HepG2 (cell line): ENCODE measurements at regions not wholly inside any gene's neighbourhood (a gene's known extent, or its start where the extent isn't known, plus 50 kb on each side); places are given as distances from the start of the nearest gene placed in this dataset.

Source experiments
- ATAC-seq: fragments of 200-7000 bp; cut with Tn5 transposase; 3 replicates; pipeline ENCODE4 v1.9.1; 2020; ENCODE audit warnings: mild to moderate bottlenecking, moderate library complexity
- BruUV-seq: library from RNA; stranded (reverse); fragments of 400-500 nt; replicated peaks from 2 replicates; lab custom pipeline; 2021; lab: Mats Ljungman, UMichigan
- CTCF ChIA-PET: fragments of 300-600 bp; formaldehyde crosslinking; extraction: SDS; loops from one replicate; lab custom pipeline; 2021; ENCODE audit warnings: low total read pairs, inconsistent platforms, low intra/inter-chr PET ratio; lab: Yijun Ruan, JAX
- POLR2A ChIA-PET: fragments of 350-600 bp; sonication (Branson Sonifier 250); formaldehyde crosslinking; loops from one replicate; lab custom pipeline; 2020; ENCODE audit warnings: antibody characterized with exemption, inconsistent platforms; lab: Yijun Ruan, JAX
- DNase-seq: peaks from one replicate; pipeline ENCODE4 v3.0.0-alpha.2; 2015; ENCODE audit warnings: low spot score
- FAIRE-seq: peaks from 3 replicates; lab custom pipeline; 2011; peaks lifted over from hg19 to GRCh38; lab: Jason Lieb, UNC
- H2AFZ ChIP-seq: one replicate; pipeline ENCODE4 v1.6.1; 2011; ENCODE audit warnings: low read length, inconsistent platforms
- H3K27ac ChIP-seq: fragments of 300-600 bp; 3 replicates; pipeline ENCODE4 v1.8.0; 2011; ENCODE audit warnings: mixed run types, mild to moderate bottlenecking, mixed read lengths, low read length, inconsistent platforms; ENCODE audit not compliant: insufficient read depth; ENCODE audit errors: extremely low read length
- H3K27me3 ChIP-seq, 2 experiments: fragments of 200-600 bp in 1 of 2; 2 replicates in 1 of 2; 3 replicates in 1 of 2; pipeline versions ENCODE4 v1.6.0 to v1.8.0; 2011; ENCODE audit warnings: low read length in 2 of 2, mild to moderate bottlenecking in 2 of 2, moderate library complexity in 2 of 2, inconsistent platforms in 1 of 2; ENCODE audit not compliant: insufficient read depth in 2 of 2, control insufficient read depth in 1 of 2
- H3K36me3 ChIP-seq, 2 experiments: fragments of 200-600 bp in 1 of 2; replicated peaks in 1 of 2; 2 replicates in 1 of 2; 3 replicates in 1 of 2; pipeline versions ENCODE4 v1.5.1 to v1.8.0; 2011; ENCODE audit warnings: low read length in 2 of 2, inconsistent platforms in 1 of 2; ENCODE audit not compliant: insufficient read depth in 2 of 2, control insufficient read depth in 1 of 2
- H3K4me1 ChIP-seq: 2 replicates; pipeline ENCODE4 v1.5.1; 2012; ENCODE audit warnings: low read length, inconsistent platforms; ENCODE audit not compliant: insufficient read depth
- H3K4me2 ChIP-seq: 2 replicates; pipeline ENCODE4 v1.6.0; 2011; ENCODE audit warnings: low read depth, low read length, inconsistent platforms
- H3K4me3 ChIP-seq, 3 experiments: fragments of 200-600 bp in 1 of 3; sonication (generic), shearing (Covaris generic) in 1 of 3; replicated peaks in 1 of 3; 2 replicates each; pipeline ENCODE4 v1.5.1; 2011 to 2016; ENCODE audit warnings: low read length in 3 of 3, inconsistent platforms in 2 of 3, low read depth in 2 of 3, mild to moderate bottlenecking in 2 of 3, control low read depth in 1 of 3, mixed read lengths in 1 of 3; ENCODE audit not compliant: insufficient read depth in 1 of 3
- H3K79me2 ChIP-seq: one replicate; pipeline ENCODE4 v1.6.1; 2011; ENCODE audit warnings: low read length, inconsistent platforms; ENCODE audit not compliant: insufficient read depth
- H3K9ac ChIP-seq: 2 replicates; pipeline ENCODE4 v1.6.0; 2011; ENCODE audit warnings: mild to moderate bottlenecking, low read depth, low read length, inconsistent platforms; ENCODE audit not compliant: insufficient read depth
- H3K9me3 ChIP-seq: 2 replicates; pipeline ENCODE4 v1.5.1; 2012; ENCODE audit warnings: mild to moderate bottlenecking, low read length
- H4K20me1 ChIP-seq: 2 replicates; pipeline ENCODE4 v1.6.0; 2011; ENCODE audit warnings: inconsistent platforms, mild to moderate bottlenecking, low read length, moderate library complexity; ENCODE audit not compliant: insufficient read depth
- CAMTA2 ChIP-seq: sonication (generic); formaldehyde crosslinking; IDR thresholded peaks from 2 replicates; pipeline ENCODE4 v1.4.0; 2020; ENCODE audit warnings: mild to moderate bottlenecking, missing genetic modification reagents, borderline replicate concordance
- ELF1 ChIP-seq: sonication (generic); formaldehyde crosslinking; IDR thresholded peaks from 2 replicates; pipeline ENCODE4 v1.4.0; 2020; ENCODE audit warnings: missing genetic modification reagents
- FOXM1 ChIP-seq: sonication (generic); formaldehyde crosslinking; IDR thresholded peaks from 2 replicates; pipeline ENCODE4 v1.5.0; 2020; ENCODE audit warnings: missing genetic modification reagents
- HIVEP1 ChIP-seq: sonication (generic); formaldehyde crosslinking; IDR thresholded peaks from 2 replicates; pipeline ENCODE4 v1.4.0; 2020; ENCODE audit warnings: mild to moderate bottlenecking, missing genetic modification reagents
- KDM2A ChIP-seq: sonication (generic); formaldehyde crosslinking; IDR thresholded peaks from 2 replicates; pipeline ENCODE4 v1.4.0; 2020; ENCODE audit warnings: low read depth, missing genetic modification reagents, borderline replicate concordance
- NCOR1 ChIP-seq: fragments of 200-600 bp; sonication (generic); IDR thresholded peaks from 2 replicates; pipeline ENCODE4 v1.7.0; 2017; ENCODE audit warnings: antibody characterized with exemption, low read length, borderline replicate concordance
- NFKB2 ChIP-seq: sonication (generic); formaldehyde crosslinking; IDR thresholded peaks from 2 replicates; pipeline ENCODE4 v1.4.0; 2020; ENCODE audit warnings: missing genetic modification reagents, borderline replicate concordance
- NFYC ChIP-seq: IDR thresholded peaks from 2 replicates; pipeline ENCODE4 v1.6.1; 2016; ENCODE audit warnings: missing genetic modification reagents, missing compliant biosample characterization
- PRDM10 ChIP-seq: sonication (generic); formaldehyde crosslinking; IDR thresholded peaks from 2 replicates; pipeline ENCODE4 v1.4.0; 2020; ENCODE audit warnings: low read depth, missing genetic modification reagents
- SNRNP70 ChIP-seq: fragments of 200-400 bp; formaldehyde crosslinking; IDR thresholded peaks from 2 replicates; pipeline ENCODE4 v1.6.1; 2017; ENCODE audit warnings: mild to moderate bottlenecking, low read depth, low read length, moderate library complexity
- TRAFD1 ChIP-seq: sonication (generic); formaldehyde crosslinking; IDR thresholded peaks from 2 replicates; pipeline ENCODE4 v1.5.1; 2020; ENCODE audit warnings: missing genetic modification reagents, mild to moderate bottlenecking, borderline replicate concordance
- XRCC5 ChIP-seq: fragments of 200-400 bp; formaldehyde crosslinking; optimal IDR thresholded peaks from 2 replicates; pipeline ENCODE3; 2017; ENCODE audit warnings: mild to moderate bottlenecking, low read length
- ZNF124 ChIP-seq: sonication (generic); formaldehyde crosslinking; IDR thresholded peaks from 2 replicates; pipeline ENCODE4 v1.4.0; 2020; ENCODE audit warnings: missing genetic modification reagents
- ZNF275 ChIP-seq: sonication (generic); formaldehyde crosslinking; IDR thresholded peaks from 2 replicates; pipeline ENCODE4 v1.8.0; 2022; ENCODE audit warnings: missing genetic modification reagents, mild to moderate bottlenecking, inconsistent platforms, borderline replicate concordance
- ZNF704 ChIP-seq: sonication (generic); formaldehyde crosslinking; IDR thresholded peaks from 2 replicates; pipeline ENCODE4 v1.8.1; 2023; ENCODE audit warnings: mild to moderate bottlenecking, inconsistent platforms, moderate library complexity, missing genetic modification reagents, borderline replicate concordance
- ZNF790 ChIP-seq: sonication (generic); formaldehyde crosslinking; IDR thresholded peaks from 2 replicates; pipeline ENCODE4 v1.8.0; 2022; ENCODE audit warnings: missing genetic modification reagents, mild to moderate bottlenecking, borderline replicate concordance
- ZSCAN22 ChIP-seq: sonication (generic); formaldehyde crosslinking; IDR thresholded peaks from 2 replicates; pipeline ENCODE4 v1.4.0; 2020; ENCODE audit warnings: mild to moderate bottlenecking, missing genetic modification reagents
- WGBS: methylation state at CpG from one replicate; pipeline ENCODE4 v1.1.6; 2017; ENCODE audit warnings: low lambda C conversion rate; 5-methylcytosine and 5-hydroxymethylcytosine counted together
- in situ Hi-C: cut with HindIII; loops from 2 replicates; pipeline ENCODE4 v1.10.0; 2017; ENCODE audit warnings: low pct_unique_long_range_greater_than_20kb; ENCODE audit not compliant: extremely low pct_ligation_motif_present
- intact Hi-C: fragments of 100-400 bp; cut with micrococcal nuclease; formaldehyde crosslinking; loops from one replicate; pipeline ENCODE4 v1.10.0; 2022; ENCODE audit not compliant: unreplicated experiment

GRCh38 chr10:44589944-44590449 lies 205.1 kb upstream of the CXCL12 start (continued):
- TF ChIP-seq TRAFD1: no peak

GRCh38 chr10:44591911-44592310 lies 207.0 kb upstream of the CXCL12 start:
- TF ChIP-seq KDM2A (CRISPR knock-in tag) (no peak), ZNF275 (no peak), NFKB2 (CRISPR knock-in tag) (no peak), FOXM1 (no peak), NCOR1 (no peak), XRCC5 (no peak), ZNF124 (CRISPR knock-in tag) (no peak), ELF1 (CRISPR knock-in tag) (no peak), SNRNP70 (no peak), ZNF704 (no peak), ZSCAN22 (no peak), PRDM10 (no peak), NFYC (CRISPR knock-in tag) (no peak), HIVEP1 (CRISPR knock-in tag) (no peak), CAMTA2 (CRISPR knock-in tag) (no peak), ZNF790 (CRISPR knock-in tag) (no peak)
- H3K4me1 ChIP-seq: no peaks in the 10 kb centered on the region
- DNase-seq: no peak
- in situ Hi-C loops (no loop called here), intact Hi-C loops (no loop called here)
- 0% methylated on average over 1 of the region's 1 CpG for WGBS
- no peaks in the 10 kb centered on the region for H3K9me3 ChIP-seq
- BruUV-seq: no TSS peak
- POLR2A ChIA-PET: no interaction called here
- CTCF ChIA-PET: no interaction called here
- H3K4me2 ChIP-seq: no peak overlapping the region
- H4K20me1 ChIP-seq: no peaks in the 10 kb centered on the region
- H3K4me3 ChIP-seq: no peak overlapping the region
- peaks cover 0 to 24% of the 10 kb centered on the region in 2 experiments; a peak in 2 of 5 replicates for H3K27me3 ChIP-seq
- no peak overlapping the region for H3K27ac ChIP-seq
- FAIRE-seq: no peak
- no peaks in the 10 kb centered on the region for H3K79me2 ChIP-seq
- no peak overlapping the region for H2AFZ ChIP-seq
- H3K9ac ChIP-seq: no peak overlapping the region
- H3K36me3 ChIP-seq: no peaks in the 10 kb centered on the region
- ATAC-seq: no peak
